Fibroblast of skin of left biceps (primary cell): ENCODE measurements at regions not wholly inside any gene's neighbourhood (a gene's known extent, or its start where the extent isn't known, plus 50 kb on each side); places are given as distances from the start of the nearest gene placed in this dataset.

ENCODE experiments used
- DNase-seq, 2 experiments: peaks; one replicate each; pipeline ENCODE4 v3.0.0-alpha.2; 2013; ENCODE audit warnings: low read depth in 2 of 2

GRCh38 chr9:75410405-75410804 is 322.1 kb downstream of the OSTF1 start:
- DNase-seq = no peak

- no peak for DNase-seq
Measured at GRCh38 chr9:75414371-75415160, 326.3 kb downstream of the OSTF1 start.

- DNase-seq = no peak
Measured at GRCh38 chr9:75417471-75417870, 329.2 kb downstream of the OSTF1 start.

- DNase-seq = no peak
Measured at GRCh38 chr9:75418518-75418917, 330.2 kb downstream of the OSTF1 start.

GRCh38 chr9:75422944-75423522 is 334.7 kb downstream of the OSTF1 start:
- no peak for DNase-seq

- no peak for DNase-seq
Measured at GRCh38 chr9:75429531-75430475, 341.5 kb downstream of the OSTF1 start.

GRCh38 chr9:75431375-75431774 is 343.1 kb downstream of the OSTF1 start:
- DNase-seq = no peak

GRCh38 chr9:75432386-75432785 is 344.1 kb downstream of the OSTF1 start:
- DNase-seq = no peak

GRCh38 chr9:75432888-75433287 is 344.6 kb downstream of the OSTF1 start:
- no peak for DNase-seq

GRCh38 chr9:75438716-75439115 is 350.4 kb downstream of the OSTF1 start:
- DNase-seq = no peak

- no peak for DNase-seq
Measured at GRCh38 chr9:75440914-75441313, 352.6 kb downstream of the OSTF1 start.

- no peak for DNase-seq
Measured at GRCh38 chr9:75445144-75445543, 356.8 kb downstream of the OSTF1 start.

- DNase-seq = no peak
Measured at GRCh38 chr9:75447281-75447680, 359.0 kb downstream of the OSTF1 start.

GRCh38 chr9:75448281-75448680 is 360.0 kb downstream of the OSTF1 start:
- no peak for DNase-seq

GRCh38 chr9:75448955-75449354 is 360.6 kb downstream of the OSTF1 start:
- no peak for DNase-seq

- DNase-seq = no peak
Measured at GRCh38 chr9:75451045-75451444, 362.7 kb downstream of the OSTF1 start.

GRCh38 chr9:75451505-75451904 is 363.2 kb downstream of the OSTF1 start:
- no peak for DNase-seq

GRCh38 chr9:75452512-75452911 is 364.2 kb downstream of the OSTF1 start:
- no peak for DNase-seq

GRCh38 chr9:75454043-75454442 is 365.7 kb downstream of the OSTF1 start:
- DNase-seq = no peak

- DNase-seq = no peak
Measured at GRCh38 chr9:75454891-75455290, 366.6 kb downstream of the OSTF1 start.

- no peak for DNase-seq
Measured at GRCh38 chr9:75455444-75455921, 367.2 kb downstream of the OSTF1 start.

- DNase-seq = no peak
Measured at GRCh38 chr9:75456698-75457097, 368.4 kb downstream of the OSTF1 start.
